DMS 273 (cell line): ENCODE measurements at regions not wholly inside any gene's neighbourhood (a gene's known extent, or its start where the extent isn't known, plus 50 kb on each side); places are given as distances from the start of the nearest gene placed in this dataset.
A peak's percentile ranks its signal among the peaks of the same experiment; 100 is the strongest.

ENCODE experiments used
- DNase-seq: peaks from one replicate; lab custom pipeline; 2025; ENCODE audit not compliant: unreplicated experiment; lab: John Stamatoyannopoulos, UW

GRCh38 chr2:14684516-14684915, 52.0 kb downstream of the LRATD1 start:
- no peak for DNase-seq

DNA sequence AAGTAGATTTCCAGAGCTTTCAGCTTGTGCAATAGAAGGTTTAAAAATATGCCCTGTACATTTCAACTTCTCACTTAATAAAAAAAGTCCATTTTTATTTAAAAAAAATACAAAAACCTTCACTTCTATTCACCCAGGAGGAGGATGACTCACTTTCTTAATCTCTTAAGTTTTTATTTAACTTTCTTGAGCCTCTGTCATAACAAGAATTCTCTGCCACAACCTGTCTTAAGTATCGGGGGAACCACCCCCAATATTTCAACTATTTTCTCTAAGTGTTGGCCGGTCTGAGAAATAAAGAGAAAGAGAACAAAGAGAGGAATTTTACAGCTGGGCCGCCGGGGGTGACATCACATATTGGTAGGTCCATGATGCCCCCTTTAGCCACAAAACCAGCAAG, 58.4 kb downstream of the LRATD1 start:
- DNase-seq: no peak

DNA sequence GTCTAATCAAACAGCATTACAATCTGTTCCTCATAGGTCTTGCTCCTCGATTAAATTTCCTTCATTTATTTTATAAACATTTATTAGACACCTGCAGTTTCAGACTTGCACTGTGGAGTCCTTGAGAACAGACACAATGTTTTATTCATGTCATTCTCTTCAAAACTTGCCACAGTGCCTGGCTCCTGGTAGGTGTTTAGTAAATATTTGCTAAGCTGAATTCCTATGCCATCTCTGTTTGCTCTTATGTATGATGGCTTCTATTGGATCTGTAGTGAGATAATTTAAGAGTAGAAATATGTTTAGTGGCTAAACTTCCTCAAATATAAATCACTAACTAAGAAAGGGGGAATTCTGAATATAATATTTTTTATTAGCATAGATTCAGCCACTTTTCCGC, 61.4 kb downstream of the LRATD1 start:
- DNase-seq: no peak

GRCh38 chr2:14700753-14701152, 68.2 kb downstream of the LRATD1 start:
- no peak for DNase-seq

- DNase-seq: no peak
Observed at GRCh38 chr2:14702258-14702657, 69.7 kb downstream of the LRATD1 start.

DNA sequence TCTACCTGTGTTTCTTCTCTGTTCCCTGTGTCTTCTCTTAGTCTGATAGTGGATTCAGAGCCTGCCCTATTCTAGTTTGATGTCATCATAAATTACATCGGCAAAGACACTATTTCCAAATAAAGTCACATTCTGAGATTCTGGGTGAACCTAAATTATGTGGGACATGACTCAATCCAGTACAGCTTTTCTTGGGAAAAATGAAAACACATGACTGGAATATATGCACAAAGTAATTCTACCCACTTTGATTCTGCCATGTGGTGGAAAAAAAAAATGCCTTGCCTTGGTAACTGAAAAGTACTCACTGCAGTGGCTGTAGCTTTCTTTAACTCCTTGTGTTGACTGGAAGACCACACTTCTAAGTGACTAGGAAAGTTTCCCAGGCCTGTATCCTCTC, 73.7 kb downstream of the LRATD1 start:
- no peak for DNase-seq

GRCh38 chr2:14712111-14712510, 79.6 kb downstream of the LRATD1 start:
- DNase-seq: no peak

GRCh38 chr2:14713248-14713647, 80.7 kb downstream of the LRATD1 start:
- DNase-seq: no peak

DNA sequence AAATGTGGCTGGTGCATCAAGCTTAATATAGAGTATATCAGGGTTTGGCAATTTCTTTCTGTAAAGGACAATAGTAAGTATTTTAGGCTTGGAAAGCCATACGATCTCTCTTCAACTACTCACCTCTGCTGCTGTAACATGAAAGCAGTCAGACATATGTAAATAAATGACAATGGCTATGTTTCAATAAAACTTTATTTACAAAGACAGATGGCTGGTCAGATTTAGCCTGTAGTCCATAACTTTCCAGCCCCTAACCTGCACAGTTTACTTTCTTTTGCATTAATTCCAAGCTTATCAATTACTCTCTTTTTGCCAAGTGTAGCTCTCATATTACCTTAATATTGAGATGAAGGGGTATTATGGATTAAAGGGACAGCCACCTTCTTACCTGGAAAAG, 83.1 kb downstream of the LRATD1 start:
- no peak for DNase-seq

- DNase-seq: peak; percentile 14
Observed at GRCh38 chr2:14716319-14716718, 83.8 kb downstream of the LRATD1 start.

GRCh38 chr2:14717131-14717530, 84.6 kb downstream of the LRATD1 start:
- no peak for DNase-seq

GRCh38 chr2:14720319-14720718, 87.8 kb downstream of the LRATD1 start:
- DNase-seq: no peak

GRCh38 chr2:14720739-14721138, 88.2 kb downstream of the LRATD1 start:
- no peak for DNase-seq

DNA sequence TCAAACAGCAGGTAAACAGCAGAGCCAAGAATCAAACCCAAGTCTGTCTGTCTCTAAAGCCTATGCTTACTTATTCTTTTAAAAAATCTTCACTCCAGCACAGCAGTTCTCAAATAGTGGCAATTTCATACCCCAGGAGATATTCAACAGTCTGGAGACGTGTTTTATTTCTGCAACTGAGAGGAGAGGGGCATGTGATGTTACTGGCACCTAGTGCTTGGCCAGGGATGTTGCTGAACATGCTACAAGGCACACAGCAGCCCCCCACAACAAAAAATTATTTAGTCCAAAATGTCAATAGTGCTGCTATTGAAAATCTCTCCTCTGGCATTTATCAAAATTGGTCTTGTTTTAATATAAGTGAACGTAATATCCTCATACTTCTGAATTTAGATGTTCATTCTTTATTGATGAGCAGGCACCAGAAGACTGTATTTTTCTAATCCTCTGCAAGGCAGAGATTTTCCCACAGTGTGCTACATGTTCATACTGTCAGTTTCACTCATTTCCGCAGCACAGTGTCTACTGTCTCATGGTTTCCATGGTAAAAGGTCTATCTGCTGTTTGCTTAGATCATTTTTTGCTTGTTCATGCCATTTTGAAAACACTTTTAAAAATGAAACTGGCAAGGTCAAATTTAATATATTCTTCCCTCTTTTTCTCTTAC, 90.5 kb downstream of the LRATD1 start:
- no peak for DNase-seq

DNA sequence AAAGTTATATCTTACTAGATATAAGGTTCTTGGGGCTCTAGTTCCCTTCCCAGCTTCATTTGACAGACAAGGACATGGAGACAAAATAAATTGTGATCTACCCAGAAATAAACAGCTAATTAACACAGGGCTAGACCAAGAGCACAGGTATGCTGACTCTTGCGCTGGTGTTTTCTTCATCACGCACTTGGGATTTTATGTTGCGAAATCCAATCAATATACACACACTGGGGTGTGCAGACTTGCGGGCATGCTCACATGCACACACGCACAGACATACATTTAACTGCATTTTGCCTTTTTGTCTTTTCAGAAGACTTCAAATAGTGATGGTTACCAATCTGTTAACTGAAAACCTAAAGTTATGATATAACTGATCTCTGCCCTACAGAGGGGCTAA, 91.2 kb downstream of the LRATD1 start:
- no peak for DNase-seq

DNA sequence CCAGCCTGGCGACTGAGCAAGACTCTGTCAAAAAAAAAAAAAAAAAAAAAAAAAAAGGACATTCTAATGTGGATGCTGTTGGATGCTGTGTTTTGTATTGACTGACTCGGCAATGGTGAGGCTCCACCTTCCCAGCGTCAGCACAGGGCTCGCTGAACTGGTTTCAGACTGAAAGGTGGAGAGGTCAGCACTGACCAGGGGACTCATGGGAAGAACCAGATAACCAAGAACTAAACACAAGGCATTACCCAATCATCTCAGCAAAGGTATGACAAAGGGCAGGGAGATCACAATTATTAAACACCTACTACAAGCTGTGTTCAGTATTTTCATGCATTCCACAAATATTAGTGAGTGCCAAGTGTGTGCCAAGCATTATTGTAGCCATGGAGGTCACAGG, 103.2 kb downstream of the LRATD1 start:
- DNase-seq: no peak

DNA sequence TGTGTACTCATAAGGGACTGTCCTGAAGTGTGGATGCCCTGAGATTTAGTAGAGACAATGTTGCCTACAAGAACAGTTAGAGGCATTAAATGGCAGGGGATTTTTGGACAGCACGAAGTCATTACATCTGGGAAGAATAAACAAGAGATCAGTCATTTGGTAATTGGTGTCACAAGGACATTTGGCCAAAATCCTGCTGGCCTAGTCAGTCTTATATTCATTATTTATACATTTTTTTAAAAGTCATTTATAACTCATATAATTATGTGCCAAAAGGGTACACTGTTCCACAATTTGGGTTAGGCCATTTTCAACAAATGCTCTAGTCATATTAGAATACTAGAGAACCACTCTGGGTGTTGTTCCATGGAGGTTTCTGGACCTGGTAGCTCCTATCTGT, 104.7 kb downstream of the LRATD1 start:
- DNase-seq: no peak

DNA sequence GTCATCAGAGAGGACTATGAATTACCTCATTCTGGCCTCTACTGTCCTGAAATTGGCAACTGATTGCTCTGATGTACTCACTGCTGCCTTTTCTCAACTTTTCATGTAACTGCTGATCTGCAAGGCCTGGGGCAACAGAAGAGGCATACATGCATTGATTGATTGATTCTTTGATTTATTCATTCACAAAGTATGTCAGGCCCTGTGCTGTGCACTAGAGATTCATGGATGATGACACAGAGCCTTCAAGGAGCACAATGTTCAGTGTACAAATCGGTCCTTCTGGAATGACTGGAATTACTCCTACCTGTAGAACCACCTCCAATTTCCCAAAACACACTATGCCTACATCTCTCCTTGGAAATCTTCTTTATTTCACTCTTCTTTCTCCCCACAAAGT, 111.3 kb downstream of the LRATD1 start:
- no peak for DNase-seq

DNA sequence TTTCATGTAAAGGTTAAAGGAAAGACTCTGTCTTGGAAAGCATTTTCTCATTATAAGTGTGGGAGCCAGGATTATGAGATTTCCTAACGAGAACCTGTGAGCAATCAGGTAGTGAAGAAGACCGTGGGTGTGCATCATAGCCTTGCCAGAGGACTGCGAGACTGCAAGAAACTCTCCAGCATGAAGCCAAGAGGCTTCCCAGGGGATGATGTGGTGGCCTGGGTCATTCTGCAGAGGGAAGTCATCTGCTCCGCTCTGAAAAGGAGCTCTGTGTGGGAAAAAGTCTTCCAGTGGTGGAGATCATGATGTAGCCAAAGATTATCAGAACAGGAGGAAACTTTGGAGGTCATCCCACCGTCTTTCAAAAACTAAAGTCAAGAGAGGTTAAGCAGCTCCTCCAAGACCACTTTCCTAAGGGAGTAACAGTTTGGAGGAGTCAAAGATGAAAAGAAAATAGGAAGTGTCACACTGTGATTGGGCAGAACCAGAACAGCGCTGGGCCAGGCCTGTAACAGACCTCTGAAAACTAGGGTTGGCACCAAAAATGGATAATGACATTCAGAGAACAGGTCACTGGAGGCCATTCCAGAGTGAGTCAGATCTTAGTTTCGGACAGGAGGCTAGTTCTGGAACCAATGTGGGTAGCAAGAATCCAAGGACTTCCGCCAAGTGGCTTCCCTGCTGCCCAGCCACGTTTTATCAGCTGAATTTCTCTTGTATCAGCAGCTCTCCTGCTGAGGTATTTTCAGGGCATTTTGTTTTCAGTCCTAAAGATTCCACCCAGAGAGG, 113.0 kb downstream of the LRATD1 start:
- DNase-seq: no peak

DNA sequence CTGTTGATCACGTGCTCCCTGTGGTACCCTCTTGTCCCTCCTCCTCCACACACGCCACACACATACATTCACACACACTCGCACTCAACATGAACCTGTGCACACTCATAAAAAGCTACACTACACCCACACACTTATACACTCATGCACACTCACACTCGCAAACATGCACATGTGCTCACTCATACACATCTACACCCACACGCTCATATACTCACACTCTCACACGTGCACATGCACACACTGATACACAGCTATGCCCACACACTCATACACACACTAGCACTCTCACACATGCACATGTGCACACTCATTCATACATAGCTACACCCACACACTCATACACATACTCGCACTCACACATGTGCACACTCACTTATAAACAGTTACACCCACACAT, 113.6 kb downstream of the LRATD1 start:
- DNase-seq: no peak

DNA sequence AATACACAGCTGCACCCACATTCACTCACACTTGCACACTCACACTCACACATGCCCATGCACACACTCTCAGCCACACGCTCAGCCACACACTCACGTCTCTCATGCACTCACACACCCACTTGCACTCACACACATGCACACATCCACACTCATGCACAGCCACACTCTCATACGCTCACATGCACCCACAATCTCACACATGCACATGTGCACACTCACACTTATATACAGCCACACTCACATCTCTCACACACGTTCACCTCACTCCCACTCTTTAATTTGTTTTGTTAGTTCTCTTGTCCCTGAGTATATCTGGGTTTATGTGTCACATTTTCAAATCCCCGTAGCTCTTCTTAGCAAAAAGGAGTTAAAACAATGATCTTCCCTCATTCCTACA, 114.9 kb downstream of the LRATD1 start:
- DNase-seq: no peak

- no peak for DNase-seq
Observed at GRCh38 chr2:14749884-14750283, 117.4 kb downstream of the LRATD1 start.

DNA sequence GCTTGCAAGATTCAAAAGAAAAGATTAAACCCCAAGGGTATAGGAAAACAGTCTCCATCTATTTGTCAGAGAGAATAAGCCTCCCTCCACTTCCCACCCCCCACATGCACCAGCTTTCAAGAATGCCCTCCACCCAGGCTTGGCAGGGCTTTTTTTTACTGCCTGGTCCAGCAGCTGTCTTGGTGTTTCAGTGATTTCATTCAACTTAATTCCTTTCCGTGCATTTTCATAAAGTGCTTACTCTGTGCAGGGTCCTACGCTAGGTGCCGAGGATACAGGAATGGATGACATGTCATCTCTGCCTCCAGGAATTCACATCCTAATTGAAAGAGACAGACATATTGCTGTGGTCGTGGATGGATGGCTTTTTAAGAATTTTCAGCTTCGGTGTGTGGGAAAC, 117.9 kb downstream of the LRATD1 start:
- no peak for DNase-seq
